ENCODE measurements at regions not wholly inside any gene's neighbourhood (a gene's known extent, or its start where the extent isn't known, plus 50 kb on each side); places are given as distances from the start of the nearest gene placed in this dataset.

GRCh38 chr4:65021737-65022136 lies 612.5 kb upstream of the TECRL start:
- H3K27me3 ChIP-seq (ENCODE audit: low read length): no peaks in the 10 kb centered on the region
- no peaks in the 10 kb centered on the region for H3F3A ChIP-seq (ENCODE audit: low read length, unreplicated experiment)
- ChIA-PET CTCF (no interaction called here), POLR2A (ENCODE audit: unreplicated experiment) (no interaction called here)
- no peak overlapping the region for H3K4me3 ChIP-seq (ENCODE audit: low read length)
- intact Hi-C loops (cut with micrococcal nuclease): no loop called here
- no peak overlapping the region for H2AFZ ChIP-seq (ENCODE audit: low read length)
- H3K79me2 ChIP-seq (ENCODE audit: low read length): no peaks in the 10 kb centered on the region
- no peaks in the 10 kb centered on the region for H3K4me1 ChIP-seq (ENCODE audit: insufficient read depth, low read length)
- no peak for TF ChIP-seq EZH2phosphoT487 (IDR thresholded peaks at IDR 0.05; ENCODE audit: borderline replicate concordance, low read length)
- TF ChIP-seq, protein P1, sequence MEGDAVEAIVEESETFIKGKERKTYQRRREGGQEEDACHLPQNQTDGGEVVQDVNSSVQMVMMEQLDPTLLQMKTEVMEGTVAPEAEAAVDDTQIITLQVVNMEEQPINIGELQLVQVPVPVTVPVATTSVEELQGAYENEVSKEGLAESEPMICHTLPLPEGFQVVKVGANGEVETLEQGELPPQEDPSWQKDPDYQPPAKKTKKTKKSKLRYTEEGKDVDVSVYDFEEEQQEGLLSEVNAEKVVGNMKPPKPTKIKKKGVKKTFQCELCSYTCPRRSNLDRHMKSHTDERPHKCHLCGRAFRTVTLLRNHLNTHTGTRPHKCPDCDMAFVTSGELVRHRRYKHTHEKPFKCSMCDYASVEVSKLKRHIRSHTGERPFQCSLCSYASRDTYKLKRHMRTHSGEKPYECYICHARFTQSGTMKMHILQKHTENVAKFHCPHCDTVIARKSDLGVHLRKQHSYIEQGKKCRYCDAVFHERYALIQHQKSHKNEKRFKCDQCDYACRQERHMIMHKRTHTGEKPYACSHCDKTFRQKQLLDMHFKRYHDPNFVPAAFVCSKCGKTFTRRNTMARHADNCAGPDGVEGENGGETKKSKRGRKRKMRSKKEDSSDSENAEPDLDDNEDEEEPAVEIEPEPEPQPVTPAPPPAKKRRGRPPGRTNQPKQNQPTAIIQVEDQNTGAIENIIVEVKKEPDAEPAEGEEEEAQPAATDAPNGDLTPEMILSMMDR (conservative IDR thresholded peaks at IDR 0.05; ENCODE audit: low read depth, low read length): no peak
- DNase-seq: no peak
- H3K36me3 ChIP-seq (ENCODE audit: low read depth, low read length): no peaks in the 10 kb centered on the region
- no peaks in the 10 kb centered on the region for H3K9me2 ChIP-seq (replicated peaks; ENCODE audit: low read length)
- ATAC-seq: no peak
- H3K9ac ChIP-seq (ENCODE audit: low read length): no peak overlapping the region
- H4K20me1 ChIP-seq (ENCODE audit: low read length): no peaks in the 10 kb centered on the region
- BruUV-seq (replicated peaks): no TSS peak
- no peak overlapping the region for H3K27ac ChIP-seq (ENCODE audit: low read length)
- no peaks in the 10 kb centered on the region for H3K9me3 ChIP-seq (ENCODE audit: low read length)
- H3K4me2 ChIP-seq (ENCODE audit: low read length): no peak overlapping the region

- H3K4me3 ChIP-seq (ENCODE audit: low read length): no peak overlapping the region
- no peaks in the 10 kb centered on the region for H3K9me2 ChIP-seq (replicated peaks; ENCODE audit: low read length)
- H4K20me1 ChIP-seq (ENCODE audit: low read length): no peaks in the 10 kb centered on the region
- H3K27ac ChIP-seq (ENCODE audit: low read length): no peak overlapping the region
- TF ChIP-seq, protein P1 (conservative IDR thresholded peaks at IDR 0.05; ENCODE audit: low read depth, low read length): no peak
- no peak for TF ChIP-seq EZH2phosphoT487 (IDR thresholded peaks at IDR 0.05; ENCODE audit: borderline replicate concordance, low read length)
- TF ChIP-seq EZH2 (IDR thresholded peaks at IDR 0.05; ENCODE audit: low read length, unreplicated experiment): no peak
- H2AFZ ChIP-seq (ENCODE audit: low read length): no peak overlapping the region
- no peaks in the 10 kb centered on the region for H3K79me2 ChIP-seq (ENCODE audit: low read length)
- H3K4me2 ChIP-seq (ENCODE audit: low read length): no peak overlapping the region
- no peaks in the 10 kb centered on the region for H3K27me3 ChIP-seq (ENCODE audit: low read length)
- no TSS peak for BruUV-seq (replicated peaks)
- no peaks in the 10 kb centered on the region for H3K36me3 ChIP-seq (ENCODE audit: low read depth, low read length)
- no peaks in the 10 kb centered on the region for H3K9me3 ChIP-seq (ENCODE audit: low read length)
- ATAC-seq: no peak
- H3K4me1 ChIP-seq (ENCODE audit: insufficient read depth, low read length): no peaks in the 10 kb centered on the region
- ChIA-PET POLR2A (ENCODE audit: unreplicated experiment) (no interaction called here), CTCF (no interaction called here)
- no peaks in the 10 kb centered on the region for H3F3A ChIP-seq (ENCODE audit: low read length, unreplicated experiment)
- no peak overlapping the region for H3K9ac ChIP-seq (ENCODE audit: low read length)
- intact Hi-C loops (cut with micrococcal nuclease): no loop called here
- no peak for DNase-seq
Observed at GRCh38 chr4:65021149-65021548, 611.9 kb upstream of the TECRL start.

DNA sequence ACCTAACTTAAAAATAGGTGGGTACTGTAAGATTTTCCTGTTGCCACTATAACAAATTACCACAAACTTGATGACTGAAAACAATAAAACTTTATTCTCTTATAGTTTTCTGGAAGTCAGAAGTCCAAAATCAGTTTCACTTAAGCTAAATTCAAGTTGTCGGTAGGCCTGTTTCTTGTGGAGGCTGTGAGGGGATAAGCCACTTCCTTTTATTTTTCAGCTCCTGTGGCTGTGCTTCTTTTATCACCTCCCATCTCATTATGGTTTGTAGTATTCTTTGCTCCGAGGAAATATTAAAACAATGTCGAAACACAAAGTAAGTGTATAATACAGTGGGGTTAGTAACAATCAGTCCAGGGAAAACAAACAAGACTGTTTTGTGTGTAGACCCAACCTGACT lies 610.5 kb upstream of the TECRL start:
- Histone ChIP-seq H3K27me3 (ENCODE audit: low read length) (no peaks in the 10 kb centered on the region), H3F3A (ENCODE audit: low read length, unreplicated experiment) (no peaks in the 10 kb centered on the region), H3K4me3 (ENCODE audit: low read length) (no peak overlapping the region), H3K9ac (ENCODE audit: low read length) (no peak overlapping the region), H3K9me2 (replicated peaks; ENCODE audit: low read length) (no peaks in the 10 kb centered on the region), H3K9me3 (ENCODE audit: low read length) (no peaks in the 10 kb centered on the region), H3K4me1 (ENCODE audit: insufficient read depth, low read length) (no peaks in the 10 kb centered on the region), H3K36me3 (ENCODE audit: low read depth, low read length) (no peaks in the 10 kb centered on the region), H3K27ac (ENCODE audit: low read length) (no peak overlapping the region), H3K4me2 (ENCODE audit: low read length) (no peak overlapping the region), H4K20me1 (ENCODE audit: low read length) (no peaks in the 10 kb centered on the region), H3K79me2 (ENCODE audit: low read length) (no peaks in the 10 kb centered on the region), H2AFZ (ENCODE audit: low read length) (no peak overlapping the region)
- DNase-seq (no peak), ATAC-seq (no peak)
- TF ChIP-seq EZH2phosphoT487 (IDR thresholded peaks at IDR 0.05; ENCODE audit: borderline replicate concordance, low read length) (no peak), EZH2 (IDR thresholded peaks at IDR 0.05; ENCODE audit: low read length, unreplicated experiment) (no peak)
- TF ChIP-seq, protein P1 (conservative IDR thresholded peaks at IDR 0.05; ENCODE audit: low read depth, low read length): no peak
- ChIA-PET POLR2A (ENCODE audit: unreplicated experiment) (no interaction called here), CTCF (no interaction called here)
- BruUV-seq (replicated peaks): no TSS peak
- intact Hi-C loops (cut with micrococcal nuclease): no loop called here
